GM23338 (cell line): ENCODE measurements at regions not wholly inside any gene's neighbourhood (a gene's known extent, or its start where the extent isn't known, plus 50 kb on each side); places are given as distances from the start of the nearest gene placed in this dataset.

Source experiments
- ATAC-seq: fragments of 200-7000 bp; cut with Tn5 transposase; 3 replicates; pipeline ENCODE4 v1.9.1; 2020
- DNase-seq: peaks from one replicate; pipeline ENCODE4 v3.0.0-alpha.2; 2015; ENCODE audit warnings: low spot score
- H2AFZ ChIP-seq: fragments of 200-600 bp; sonication (generic); 2 replicates; pipeline ENCODE4 v1.8.0; 2016; ENCODE audit warnings: antibody characterized with exemption, mild to moderate bottlenecking, moderate library complexity
- H3F3A ChIP-seq: fragments of 200-600 bp; sonication (generic); replicated peaks from 2 replicates; pipeline ENCODE4 v1.8.0; 2017; ENCODE audit warnings: antibody characterized with exemption, mixed run types, low read depth
- H3K27ac ChIP-seq: fragments of 200-600 bp; sonication (generic); 2 replicates; pipeline ENCODE4 v1.6.1; 2016; ENCODE audit warnings: low read depth
- H3K27me3 ChIP-seq: fragments of 200-600 bp; sonication (generic); 2 replicates; pipeline ENCODE4 v1.8.0; 2016; ENCODE audit warnings: mild to moderate bottlenecking, mixed run types, moderate library complexity; ENCODE audit not compliant: insufficient read depth
- H3K36me3 ChIP-seq: fragments of 200-600 bp; sonication (generic); 2 replicates; pipeline ENCODE4 v1.8.0; 2016; ENCODE audit warnings: mild to moderate bottlenecking; ENCODE audit not compliant: insufficient read depth
- H3K4me1 ChIP-seq: fragments of 200-600 bp; sonication (generic); 2 replicates; pipeline ENCODE4 v1.8.0; 2016; ENCODE audit warnings: mild to moderate bottlenecking, moderate library complexity; ENCODE audit not compliant: insufficient read depth
- H3K4me2 ChIP-seq: fragments of 200-600 bp; sonication (generic); 2 replicates; pipeline ENCODE4 v1.7.1; 2017; ENCODE audit warnings: mixed run types
- H3K4me3 ChIP-seq: fragments of 200-600 bp; sonication (generic); 2 replicates; pipeline ENCODE4 v1.6.1; 2016; ENCODE audit warnings: mixed run types
- H3K79me2 ChIP-seq: fragments of 200-600 bp; sonication (generic); replicated peaks from 2 replicates; pipeline ENCODE4 v1.8.0; 2017; ENCODE audit warnings: mild to moderate bottlenecking; ENCODE audit not compliant: insufficient read depth
- H3K9me2 ChIP-seq: fragments of 200-600 bp; sonication (generic); 2 replicates; pipeline ENCODE4 v1.8.0; 2017; ENCODE audit not compliant: insufficient read depth
- H4K20me1 ChIP-seq: fragments of 200-600 bp; sonication (generic); replicated peaks from 2 replicates; pipeline ENCODE4 v1.8.0; 2017; ENCODE audit warnings: mild to moderate bottlenecking; ENCODE audit not compliant: insufficient read depth
- H3K27ac Mint-ChIP-seq: 2 replicates; pipeline ENCODE4 v1.8.0; 2020; ENCODE audit warnings: inconsistent platforms, mild to moderate bottlenecking, moderate library complexity, mixed read lengths
- H3K27me3 Mint-ChIP-seq: 3 replicates; pipeline ENCODE4 v1.8.0; 2022; ENCODE audit warnings: low read depth, mild to moderate bottlenecking, moderate library complexity, mixed read lengths, inconsistent platforms; ENCODE audit not compliant: insufficient read depth, poor library complexity
- H3K36me3 Mint-ChIP-seq: 3 replicates; pipeline ENCODE4 v1.8.0; 2021; ENCODE audit warnings: low read depth, mild to moderate bottlenecking, inconsistent platforms, moderate library complexity, mixed read lengths
- H3K4me1 Mint-ChIP-seq: 3 replicates; pipeline ENCODE4 v1.8.0; 2020; ENCODE audit warnings: mild to moderate bottlenecking, inconsistent platforms, mixed read lengths
- H3K4me3 Mint-ChIP-seq: 3 replicates; pipeline ENCODE4 v1.8.0; 2021; ENCODE audit warnings: moderate library complexity, mild to moderate bottlenecking, inconsistent platforms, mixed read lengths
- H3K9me3 Mint-ChIP-seq: 3 replicates; pipeline ENCODE4 v1.8.0; 2020; ENCODE audit warnings: moderate library complexity, mild to moderate bottlenecking, inconsistent platforms, mixed read lengths
- CREB1 ChIP-seq: fragments of 250-450 bp; sonication (Bioruptor Pico); IDR thresholded peaks from 2 replicates; pipeline ENCODE4 v1.5.0; 2020; ENCODE audit warnings: low read depth, mild to moderate bottlenecking, moderate library complexity
- EZH2phosphoT487 ChIP-seq: fragments of 200-600 bp; sonication (generic); IDR thresholded peaks from one replicate; pipeline ENCODE4 v1.8.1; 2018; ENCODE audit warnings: antibody characterized with exemption; ENCODE audit not compliant: unreplicated experiment
- JUNB ChIP-seq: IDR thresholded peaks from one replicate; pipeline ENCODE4 v1.6.1; 2016; ENCODE audit warnings: antibody characterized with exemption; ENCODE audit not compliant: unreplicated experiment
- NANOG ChIP-seq: IDR thresholded peaks from 2 replicates; pipeline ENCODE4 v1.6.1; 2016; ENCODE audit warnings: antibody characterized with exemption, borderline replicate concordance
- STAT1 ChIP-seq: IDR thresholded peaks from one replicate; pipeline ENCODE4 v1.6.1; 2016; ENCODE audit warnings: antibody characterized with exemption; ENCODE audit not compliant: unreplicated experiment
- ZNF331 ChIP-seq: fragments of 250-450 bp; sonication (Bioruptor Pico); IDR thresholded peaks from 2 replicates; pipeline ENCODE4 v1.5.0; 2020; ENCODE audit warnings: low read depth, mild to moderate bottlenecking, moderate library complexity
- TF ChIP-seq, protein P1 (sequence below), 2 experiments: fragments of 200-600 bp in 1 of 2; sonication (generic) in 1 of 2; conservative IDR thresholded peaks; 2 replicates each; pipeline versions ENCODE4 v1.5.1 to v1.6.1; 2016 to 2017; ENCODE audit warnings: antibody characterized with exemption in 2 of 2, low read depth in 2 of 2, mild to moderate bottlenecking in 2 of 2, moderate library complexity in 1 of 2
- TF ChIP-seq, protein P2 (sequence below): IDR thresholded peaks from one replicate; pipeline ENCODE4 v1.6.1; 2018; ENCODE audit warnings: antibody characterized with exemption; ENCODE audit not compliant: unreplicated experiment
- TF ChIP-seq, protein P3 (sequence below): fragments of 250-450 bp; sonication (Bioruptor Pico); IDR thresholded peaks from 2 replicates; pipeline ENCODE4 v1.5.0; 2020; ENCODE audit warnings: mild to moderate bottlenecking, moderate library complexity
- TF ChIP-seq, protein P4 (sequence below): IDR thresholded peaks from 2 replicates; pipeline ENCODE4 v1.6.1; 2016; ENCODE audit warnings: antibody characterized with exemption

DNA sequence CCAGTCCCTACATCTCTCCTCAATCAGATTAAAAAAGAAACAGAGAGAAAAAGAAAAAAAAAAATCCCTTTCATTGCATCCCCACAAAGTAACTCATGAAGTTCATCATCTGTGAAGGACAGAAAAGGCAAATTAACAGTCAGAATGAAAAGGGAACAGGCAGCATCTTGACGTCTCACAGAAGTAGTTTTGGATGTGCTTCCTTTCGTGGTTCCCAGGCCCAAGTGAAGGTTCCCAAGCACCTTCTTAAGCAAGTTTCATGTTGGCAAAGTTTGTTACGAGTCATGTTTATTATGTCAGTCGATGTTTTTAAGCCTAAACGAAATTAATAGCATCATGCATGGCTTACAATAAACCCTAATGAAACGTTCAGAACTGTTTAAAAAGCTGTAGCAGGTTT lies 475.2 kb downstream of the SETD4 start:
- DNase-seq (no peak), ATAC-seq (no peak)
- peaks cover 19% of the 10 kb centered on the region for H3K4me1 ChIP-seq
- TF ChIP-seq JUNB = no peak
- TF ChIP-seq NANOG = no peak
- no peak for TF ChIP-seq EZH2phosphoT487
- TF ChIP-seq, protein P1, sequence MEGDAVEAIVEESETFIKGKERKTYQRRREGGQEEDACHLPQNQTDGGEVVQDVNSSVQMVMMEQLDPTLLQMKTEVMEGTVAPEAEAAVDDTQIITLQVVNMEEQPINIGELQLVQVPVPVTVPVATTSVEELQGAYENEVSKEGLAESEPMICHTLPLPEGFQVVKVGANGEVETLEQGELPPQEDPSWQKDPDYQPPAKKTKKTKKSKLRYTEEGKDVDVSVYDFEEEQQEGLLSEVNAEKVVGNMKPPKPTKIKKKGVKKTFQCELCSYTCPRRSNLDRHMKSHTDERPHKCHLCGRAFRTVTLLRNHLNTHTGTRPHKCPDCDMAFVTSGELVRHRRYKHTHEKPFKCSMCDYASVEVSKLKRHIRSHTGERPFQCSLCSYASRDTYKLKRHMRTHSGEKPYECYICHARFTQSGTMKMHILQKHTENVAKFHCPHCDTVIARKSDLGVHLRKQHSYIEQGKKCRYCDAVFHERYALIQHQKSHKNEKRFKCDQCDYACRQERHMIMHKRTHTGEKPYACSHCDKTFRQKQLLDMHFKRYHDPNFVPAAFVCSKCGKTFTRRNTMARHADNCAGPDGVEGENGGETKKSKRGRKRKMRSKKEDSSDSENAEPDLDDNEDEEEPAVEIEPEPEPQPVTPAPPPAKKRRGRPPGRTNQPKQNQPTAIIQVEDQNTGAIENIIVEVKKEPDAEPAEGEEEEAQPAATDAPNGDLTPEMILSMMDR (conservative IDR thresholded peaks at IDR 0.05; ENCODE audit: low read depth in 2 of 2) = no peak
- TF ChIP-seq, protein P2, sequence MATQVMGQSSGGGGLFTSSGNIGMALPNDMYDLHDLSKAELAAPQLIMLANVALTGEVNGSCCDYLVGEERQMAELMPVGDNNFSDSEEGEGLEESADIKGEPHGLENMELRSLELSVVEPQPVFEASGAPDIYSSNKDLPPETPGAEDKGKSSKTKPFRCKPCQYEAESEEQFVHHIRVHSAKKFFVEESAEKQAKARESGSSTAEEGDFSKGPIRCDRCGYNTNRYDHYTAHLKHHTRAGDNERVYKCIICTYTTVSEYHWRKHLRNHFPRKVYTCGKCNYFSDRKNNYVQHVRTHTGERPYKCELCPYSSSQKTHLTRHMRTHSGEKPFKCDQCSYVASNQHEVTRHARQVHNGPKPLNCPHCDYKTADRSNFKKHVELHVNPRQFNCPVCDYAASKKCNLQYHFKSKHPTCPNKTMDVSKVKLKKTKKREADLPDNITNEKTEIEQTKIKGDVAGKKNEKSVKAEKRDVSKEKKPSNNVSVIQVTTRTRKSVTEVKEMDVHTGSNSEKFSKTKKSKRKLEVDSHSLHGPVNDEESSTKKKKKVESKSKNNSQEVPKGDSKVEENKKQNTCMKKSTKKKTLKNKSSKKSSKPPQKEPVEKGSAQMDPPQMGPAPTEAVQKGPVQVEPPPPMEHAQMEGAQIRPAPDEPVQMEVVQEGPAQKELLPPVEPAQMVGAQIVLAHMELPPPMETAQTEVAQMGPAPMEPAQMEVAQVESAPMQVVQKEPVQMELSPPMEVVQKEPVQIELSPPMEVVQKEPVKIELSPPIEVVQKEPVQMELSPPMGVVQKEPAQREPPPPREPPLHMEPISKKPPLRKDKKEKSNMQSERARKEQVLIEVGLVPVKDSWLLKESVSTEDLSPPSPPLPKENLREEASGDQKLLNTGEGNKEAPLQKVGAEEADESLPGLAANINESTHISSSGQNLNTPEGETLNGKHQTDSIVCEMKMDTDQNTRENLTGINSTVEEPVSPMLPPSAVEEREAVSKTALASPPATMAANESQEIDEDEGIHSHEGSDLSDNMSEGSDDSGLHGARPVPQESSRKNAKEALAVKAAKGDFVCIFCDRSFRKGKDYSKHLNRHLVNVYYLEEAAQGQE = no peak
- no peak for TF ChIP-seq CREB1 (CRISPR knock-in tag)
- no peak overlapping the region for H3K4me2 ChIP-seq
- H3K79me2 ChIP-seq = no peaks in the 10 kb centered on the region
- H3K9me3 Mint-ChIP-seq = 0 out of 3 replicates have a peak, but pooled peaks cover under 1% of the 10 kb centered on the region
- no peaks in the 10 kb centered on the region for H3K27me3 ChIP-seq
- H3K36me3 ChIP-seq = no peaks in the 10 kb centered on the region
- H3K4me3 Mint-ChIP-seq = no peak overlapping the region
- H2AFZ ChIP-seq = no peak overlapping the region
- no peaks in the 10 kb centered on the region for H3F3A ChIP-seq
- H3K27ac ChIP-seq = no peak overlapping the region
- no peaks in the 10 kb centered on the region for H3K27me3 Mint-ChIP-seq
- no peak overlapping the region; the same call in 1 of the 2 replicates for H3K27ac Mint-ChIP-seq
- no peaks in the 10 kb centered on the region for H3K9me2 ChIP-seq
- H4K20me1 ChIP-seq = no peaks in the 10 kb centered on the region
- no peak overlapping the region for H3K4me3 ChIP-seq
- H3K4me1 Mint-ChIP-seq = peaks cover 37% of the 10 kb centered on the region
- no peaks in the 10 kb centered on the region for H3K36me3 Mint-ChIP-seq

DNA sequence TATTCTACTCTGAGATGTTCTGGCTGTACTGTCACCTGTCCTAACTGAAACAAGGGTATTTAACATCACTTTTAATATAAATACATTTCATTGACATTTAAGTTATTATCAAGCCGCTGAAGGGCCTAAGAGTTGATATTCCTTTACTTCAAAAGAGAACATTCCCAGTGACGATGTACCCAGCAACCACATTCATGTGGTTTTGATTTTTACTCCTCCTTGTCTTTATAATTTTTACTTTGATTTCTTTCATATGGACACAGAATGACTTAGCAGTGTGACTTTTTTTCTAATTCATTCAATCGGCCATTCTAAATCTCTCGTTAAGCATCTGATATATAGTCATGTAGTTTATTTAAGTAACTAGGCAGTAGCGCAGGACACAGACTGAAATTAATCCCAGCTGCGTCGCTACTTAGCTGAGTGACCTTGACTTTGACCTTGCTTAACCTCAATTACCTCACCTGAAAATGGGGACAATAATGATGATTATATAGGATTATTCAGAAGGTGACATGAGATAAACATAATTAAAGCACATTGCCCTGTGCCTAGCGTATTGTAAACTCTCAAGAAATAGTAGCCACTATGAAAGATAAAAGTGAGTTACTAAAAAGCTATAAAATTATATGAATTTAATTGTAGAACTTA lies 476.6 kb downstream of the SETD4 start:
- no peak overlapping the region for H2AFZ ChIP-seq
- Mint-ChIP-seq H3K4me1 (peaks cover 37% of the 10 kb centered on the region), H3K27ac (no peak overlapping the region), H3K4me3 (no peak overlapping the region), H3K9me3 (no peaks in the 10 kb centered on the region), H3K27me3 (no peaks in the 10 kb centered on the region), H3K36me3 (no peaks in the 10 kb centered on the region)
- H3K4me1 ChIP-seq = peaks cover 19% of the 10 kb centered on the region
- no peak overlapping the region for H3K4me3 ChIP-seq
- no peaks in the 10 kb centered on the region for H4K20me1 ChIP-seq
- no peak overlapping the region for H3K27ac ChIP-seq
- ATAC-seq (no peak), DNase-seq (no peak)
- no peak overlapping the region for H3K4me2 ChIP-seq
- H3K27me3 ChIP-seq = no peaks in the 10 kb centered on the region
- no peaks in the 10 kb centered on the region for H3K36me3 ChIP-seq
- no peaks in the 10 kb centered on the region for H3K79me2 ChIP-seq
- H3K9me2 ChIP-seq = no peaks in the 10 kb centered on the region
- no peaks in the 10 kb centered on the region for H3F3A ChIP-seq
- TF ChIP-seq ZNF331 (no peak), STAT1 (no peak)
- TF ChIP-seq, protein P3, sequence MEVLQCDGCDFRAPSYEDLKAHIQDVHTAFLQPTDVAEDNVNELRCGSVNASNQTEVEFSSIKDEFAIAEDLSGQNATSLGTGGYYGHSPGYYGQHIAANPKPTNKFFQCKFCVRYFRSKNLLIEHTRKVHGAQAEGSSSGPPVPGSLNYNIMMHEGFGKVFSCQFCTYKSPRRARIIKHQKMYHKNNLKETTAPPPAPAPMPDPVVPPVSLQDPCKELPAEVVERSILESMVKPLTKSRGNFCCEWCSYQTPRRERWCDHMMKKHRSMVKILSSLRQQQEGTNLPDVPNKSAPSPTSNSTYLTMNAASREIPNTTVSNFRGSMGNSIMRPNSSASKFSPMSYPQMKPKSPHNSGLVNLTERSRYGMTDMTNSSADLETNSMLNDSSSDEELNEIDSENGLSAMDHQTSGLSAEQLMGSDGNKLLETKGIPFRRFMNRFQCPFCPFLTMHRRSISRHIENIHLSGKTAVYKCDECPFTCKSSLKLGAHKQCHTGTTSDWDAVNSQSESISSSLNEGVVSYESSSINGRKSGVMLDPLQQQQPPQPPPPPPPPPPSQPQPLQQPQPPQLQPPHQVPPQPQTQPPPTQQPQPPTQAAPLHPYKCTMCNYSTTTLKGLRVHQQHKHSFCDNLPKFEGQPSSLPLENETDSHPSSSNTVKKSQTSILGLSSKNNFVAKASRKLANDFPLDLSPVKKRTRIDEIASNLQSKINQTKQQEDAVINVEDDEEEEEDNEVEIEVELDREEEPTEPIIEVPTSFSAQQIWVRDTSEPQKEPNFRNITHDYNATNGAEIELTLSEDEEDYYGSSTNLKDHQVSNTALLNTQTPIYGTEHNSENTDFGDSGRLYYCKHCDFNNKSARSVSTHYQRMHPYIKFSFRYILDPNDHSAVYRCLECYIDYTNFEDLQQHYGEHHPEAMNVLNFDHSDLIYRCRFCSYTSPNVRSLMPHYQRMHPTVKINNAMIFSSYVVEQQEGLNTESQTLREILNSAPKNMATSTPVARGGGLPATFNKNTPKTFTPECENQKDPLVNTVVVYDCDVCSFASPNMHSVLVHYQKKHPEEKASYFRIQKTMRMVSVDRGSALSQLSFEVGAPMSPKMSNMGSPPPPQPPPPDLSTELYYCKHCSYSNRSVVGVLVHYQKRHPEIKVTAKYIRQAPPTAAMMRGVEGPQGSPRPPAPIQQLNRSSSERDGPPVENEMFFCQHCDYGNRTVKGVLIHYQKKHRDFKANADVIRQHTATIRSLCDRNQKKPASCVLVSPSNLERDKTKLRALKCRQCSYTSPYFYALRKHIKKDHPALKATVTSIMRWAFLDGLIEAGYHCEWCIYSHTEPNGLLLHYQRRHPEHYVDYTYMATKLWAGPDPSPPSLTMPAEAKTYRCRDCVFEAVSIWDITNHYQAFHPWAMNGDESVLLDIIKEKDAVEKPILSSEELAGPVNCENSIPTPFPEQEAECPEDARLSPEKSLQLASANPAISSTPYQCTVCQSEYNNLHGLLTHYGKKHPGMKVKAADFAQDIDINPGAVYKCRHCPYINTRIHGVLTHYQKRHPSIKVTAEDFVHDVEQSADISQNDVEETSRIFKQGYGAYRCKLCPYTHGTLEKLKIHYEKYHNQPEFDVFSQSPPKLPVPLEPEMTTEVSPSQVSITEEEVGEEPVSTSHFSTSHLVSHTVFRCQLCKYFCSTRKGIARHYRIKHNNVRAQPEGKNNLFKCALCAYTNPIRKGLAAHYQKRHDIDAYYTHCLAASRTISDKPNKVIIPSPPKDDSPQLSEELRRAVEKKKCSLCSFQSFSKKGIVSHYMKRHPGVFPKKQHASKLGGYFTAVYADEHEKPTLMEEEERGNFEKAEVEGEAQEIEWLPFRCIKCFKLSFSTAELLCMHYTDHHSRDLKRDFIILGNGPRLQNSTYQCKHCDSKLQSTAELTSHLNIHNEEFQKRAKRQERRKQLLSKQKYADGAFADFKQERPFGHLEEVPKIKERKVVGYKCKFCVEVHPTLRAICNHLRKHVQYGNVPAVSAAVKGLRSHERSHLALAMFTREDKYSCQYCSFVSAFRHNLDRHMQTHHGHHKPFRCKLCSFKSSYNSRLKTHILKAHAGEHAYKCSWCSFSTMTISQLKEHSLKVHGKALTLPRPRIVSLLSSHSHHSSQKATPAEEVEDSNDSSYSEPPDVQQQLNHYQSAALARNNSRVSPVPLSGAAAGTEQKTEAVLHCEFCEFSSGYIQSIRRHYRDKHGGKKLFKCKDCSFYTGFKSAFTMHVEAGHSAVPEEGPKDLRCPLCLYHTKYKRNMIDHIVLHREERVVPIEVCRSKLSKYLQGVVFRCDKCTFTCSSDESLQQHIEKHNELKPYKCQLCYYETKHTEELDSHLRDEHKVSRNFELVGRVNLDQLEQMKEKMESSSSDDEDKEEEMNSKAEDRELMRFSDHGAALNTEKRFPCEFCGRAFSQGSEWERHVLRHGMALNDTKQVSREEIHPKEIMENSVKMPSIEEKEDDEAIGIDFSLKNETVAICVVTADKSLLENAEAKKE = no peak
- TF ChIP-seq, protein P4, sequence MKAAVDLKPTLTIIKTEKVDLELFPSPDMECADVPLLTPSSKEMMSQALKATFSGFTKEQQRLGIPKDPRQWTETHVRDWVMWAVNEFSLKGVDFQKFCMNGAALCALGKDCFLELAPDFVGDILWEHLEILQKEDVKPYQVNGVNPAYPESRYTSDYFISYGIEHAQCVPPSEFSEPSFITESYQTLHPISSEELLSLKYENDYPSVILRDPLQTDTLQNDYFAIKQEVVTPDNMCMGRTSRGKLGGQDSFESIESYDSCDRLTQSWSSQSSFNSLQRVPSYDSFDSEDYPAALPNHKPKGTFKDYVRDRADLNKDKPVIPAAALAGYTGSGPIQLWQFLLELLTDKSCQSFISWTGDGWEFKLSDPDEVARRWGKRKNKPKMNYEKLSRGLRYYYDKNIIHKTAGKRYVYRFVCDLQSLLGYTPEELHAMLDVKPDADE = no peak
